HCT116 (cell line): ENCODE measurements at regions not wholly inside any gene's neighbourhood (a gene's known extent, or its start where the extent isn't known, plus 50 kb on each side); places are given as distances from the start of the nearest gene placed in this dataset.

ENCODE experiments used
- ATAC-seq: fragments of 200-7000 bp; cut with Tn5 transposase; 2 replicates; pipeline ENCODE4 v1.9.1; 2020; ENCODE audit warnings: mild to moderate bottlenecking, moderate library complexity
- BruUV-seq: library from RNA; stranded (reverse); fragments of 400-500 nt; replicated peaks from 2 replicates; lab custom pipeline; 2021; lab: Mats Ljungman, UMichigan
- CTCF ChIA-PET: fragments of 300-600 bp; sonication (Branson Sonifier 250); formaldehyde crosslinking; loops from one replicate; lab custom pipeline; 2021; ENCODE audit warnings: antibody characterized with exemption; lab: Charles Lee
- POLR2A ChIA-PET: fragments of 300-600, 350-600 bp; sonication (Branson Sonifier 250); formaldehyde crosslinking; loops from one replicate; lab custom pipeline; 2021; ENCODE audit warnings: antibody characterized with exemption; lab: Charles Lee
- RAD21 ChIA-PET, 2 experiments: fragments of 300-600 bp; sonication (Branson Sonifier 250); formaldehyde crosslinking; loops; one replicate each; lab custom pipeline; 2023; ENCODE audit warnings: low total read pairs in 2 of 2; ENCODE audit not compliant: uncharacterized antibody in 2 of 2, unreplicated experiment in 2 of 2, low non-redundant PET in 1 of 2; lab: Charles Lee
- DNase-seq: peaks from one replicate; pipeline ENCODE4 v3.0.0-alpha.2; 2010; ENCODE audit warnings: low read depth, low spot score
- H2AFZ ChIP-seq: fragments of 200-600 bp; shearing (Covaris generic), sonication (generic); 2 replicates; pipeline ENCODE4 v1.6.1; 2017; ENCODE audit warnings: low read depth, mixed run types, mixed read lengths, antibody characterized with exemption, low read length; ENCODE audit not compliant: poor library complexity, severe bottlenecking
- H3K27ac ChIP-seq: 2 replicates; pipeline ENCODE4 v1.5.1; 2012; ENCODE audit warnings: low read depth, low read length
- H3K27me3 ChIP-seq: fragments of 200-600 bp; sonication (generic); 2 replicates; pipeline ENCODE4 v1.6.1; 2016; ENCODE audit warnings: mixed run types, low read length, mixed read lengths; ENCODE audit not compliant: insufficient read depth
- H3K36me3 ChIP-seq, 2 experiments: fragments of 200-500 bp in 1 of 2; fragments of 200-600 bp in 1 of 2; sonication (Bioruptor generic) in 1 of 2; sonication (generic) in 1 of 2; 2 replicates each; pipeline versions ENCODE4 v1.5.1 to v1.6.1; 2014 to 2016; ENCODE audit warnings: low read length in 2 of 2, inconsistent platforms in 1 of 2, mixed read lengths in 1 of 2, mixed run types in 1 of 2; ENCODE audit not compliant: insufficient read depth in 2 of 2, control insufficient read depth in 1 of 2
- H3K4me1 ChIP-seq, 2 experiments: fragments of 200-600 bp in 1 of 2; sonication (generic) in 1 of 2; 2 replicates each; pipeline versions ENCODE4 v1.5.1 to v1.6.1; 2012 to 2017; ENCODE audit warnings: low read length in 2 of 2, inconsistent platforms in 1 of 2, mild to moderate bottlenecking in 1 of 2, mixed read lengths in 1 of 2, mixed run types in 1 of 2, moderate library complexity in 1 of 2; ENCODE audit not compliant: insufficient read depth in 2 of 2, control insufficient read depth in 1 of 2
- H3K4me2 ChIP-seq: fragments of 200-600 bp; sonication (generic); 2 replicates; pipeline ENCODE4 v1.6.1; 2017; ENCODE audit warnings: mixed run types, low read length, mixed read lengths
- H3K4me3 ChIP-seq, 2 experiments: fragments of 200-600 bp in 1 of 2; sonication (generic) in 1 of 2; replicated peaks in 1 of 2; 2 replicates each; pipeline ENCODE4 v1.5.1; 2011 to 2016; ENCODE audit warnings: low read length in 2 of 2, control low read depth in 1 of 2, low read depth in 1 of 2, mild to moderate bottlenecking in 1 of 2, mixed read lengths in 1 of 2, mixed run types in 1 of 2
- H3K79me2 ChIP-seq: fragments of 200-600 bp; sonication (generic); 2 replicates; pipeline ENCODE4 v1.6.1; 2017; ENCODE audit warnings: mild to moderate bottlenecking, mixed run types, low read length, moderate library complexity, mixed read lengths; ENCODE audit not compliant: insufficient read depth
- H3K9ac ChIP-seq: fragments of 200-600 bp; sonication (generic); 2 replicates; pipeline ENCODE4 v1.6.1; 2016; ENCODE audit warnings: low read length, mixed read lengths
- H3K9me2 ChIP-seq: fragments of 200-600 bp; sonication (generic), shearing (Covaris generic); 2 replicates; pipeline ENCODE4 v1.6.1; 2017; ENCODE audit warnings: mixed run types, mild to moderate bottlenecking, moderate library complexity; ENCODE audit not compliant: insufficient read depth
- H3K9me3 ChIP-seq, 2 experiments: fragments of 200-500 bp in 1 of 2; fragments of 200-600 bp in 1 of 2; sonication (Bioruptor generic) in 1 of 2; sonication (generic) in 1 of 2; 2 replicates each; pipeline ENCODE4 v1.6.1; 2014 to 2017; ENCODE audit warnings: low read length in 2 of 2, mixed read lengths in 2 of 2, inconsistent platforms in 1 of 2, low read depth in 1 of 2, mild to moderate bottlenecking in 1 of 2, mixed run types in 1 of 2, moderate library complexity in 1 of 2; ENCODE audit not compliant: control insufficient read depth in 1 of 2, insufficient read depth in 1 of 2
- H4K20me1 ChIP-seq: fragments of 200-600 bp; sonication (generic), shearing (Covaris generic); 2 replicates; pipeline ENCODE4 v1.6.1; 2017; ENCODE audit warnings: mixed run types, mild to moderate bottlenecking, moderate library complexity; ENCODE audit not compliant: insufficient read depth
- CBX3 ChIP-seq: IDR thresholded peaks from 2 replicates; pipeline ENCODE4 v1.6.1; 2012; ENCODE audit warnings: low read depth
- CEBPB ChIP-seq: IDR thresholded peaks from 2 replicates; pipeline ENCODE4 v1.6.1; 2012; ENCODE audit warnings: low read depth
- EGR1 ChIP-seq: IDR thresholded peaks from 2 replicates; pipeline ENCODE4 v1.6.1; 2012; ENCODE audit warnings: low read depth
- ELF1 ChIP-seq: IDR thresholded peaks from 2 replicates; pipeline ENCODE4 v1.6.1; 2012; ENCODE audit warnings: low read depth, borderline replicate concordance
- EZH2 ChIP-seq: fragments of 200-600 bp; sonication (generic); IDR thresholded peaks from 2 replicates; pipeline ENCODE4 v1.6.1; 2017; ENCODE audit warnings: antibody characterized with exemption, mixed run types
- EZH2phosphoT487 ChIP-seq: fragments of 200-600 bp; IDR thresholded peaks from 2 replicates; pipeline ENCODE4 v1.6.1; 2018; ENCODE audit warnings: antibody characterized with exemption, borderline replicate concordance
- FOSL1 ChIP-seq: IDR thresholded peaks from 2 replicates; pipeline ENCODE4 v1.6.1; 2012; ENCODE audit warnings: low read depth
- POLR2A ChIP-seq: IDR thresholded peaks from 2 replicates; pipeline ENCODE4 v1.7.0; 2011; ENCODE audit warnings: borderline replicate concordance; ENCODE audit not compliant: insufficient read depth, insufficient read length; ENCODE audit errors: extremely low read depth
- POLR2AphosphoS5 ChIP-seq: IDR thresholded peaks from 2 replicates; pipeline ENCODE4 v1.6.1; 2011; ENCODE audit warnings: mild to moderate bottlenecking, low read depth, low read length, moderate library complexity
- RAD21 ChIP-seq: IDR thresholded peaks from 2 replicates; pipeline ENCODE4 v1.6.1; 2012; ENCODE audit warnings: low read depth, mild to moderate bottlenecking
- SP1 ChIP-seq: IDR thresholded peaks from 2 replicates; pipeline ENCODE4 v1.6.1; 2012; ENCODE audit warnings: low read depth
- YY1 ChIP-seq: IDR thresholded peaks from 2 replicates; pipeline ENCODE4 v1.6.1; 2011; ENCODE audit warnings: low read length, low read depth, moderate library complexity, mild to moderate bottlenecking; ENCODE audit not compliant: insufficient replicate concordance; ENCODE audit errors: extremely low read depth
- ZFX ChIP-seq: fragments of 450-650 bp; IDR thresholded peaks from 2 replicates; pipeline ENCODE4 v1.6.1; 2017
- intact Hi-C: fragments of 100-400 bp; cut with micrococcal nuclease; formaldehyde crosslinking; loops from 2 replicates; pipeline ENCODE4 v1.10.0; 2022
- TF ChIP-seq, protein P1 (sequence below): IDR thresholded peaks from 2 replicates; pipeline ENCODE4 v1.6.1; 2012
- TF ChIP-seq, protein P2 (sequence below): IDR thresholded peaks from 2 replicates; pipeline ENCODE4 v1.6.1; 2012; ENCODE audit warnings: low read depth

DNA sequence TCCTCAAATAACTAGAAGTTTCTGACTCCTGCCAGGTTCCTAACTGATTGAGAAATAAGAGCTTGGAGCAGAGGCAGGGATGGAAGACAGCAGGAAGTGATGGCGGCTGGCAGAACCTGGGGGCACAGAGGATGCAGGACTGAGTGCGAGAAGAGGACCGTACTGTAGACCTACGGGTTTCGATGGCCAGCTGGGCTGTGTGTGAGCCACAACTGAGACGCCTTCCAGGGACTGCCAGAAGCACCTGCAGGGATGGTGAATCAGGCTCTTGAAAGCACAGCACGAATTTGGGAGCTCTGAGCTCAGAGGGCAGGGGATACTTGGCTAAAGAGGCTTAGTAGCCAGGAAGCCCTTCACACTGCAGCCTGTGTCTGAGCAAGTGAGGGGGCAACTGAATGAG, 165.6 kb downstream of the ABHD5 start:
- Histone ChIP-seq H4K20me1 (no peaks in the 10 kb centered on the region), H3K4me3 (no peak overlapping the region), H3K79me2 (no peaks in the 10 kb centered on the region), H3K4me2 (no peak overlapping the region), H3K9me3 (no peaks in the 10 kb centered on the region), H3K27ac (no peak overlapping the region), H3K36me3 (no peaks in the 10 kb centered on the region), H3K9me2 (no peaks in the 10 kb centered on the region), H2AFZ (no peak overlapping the region), H3K27me3 (peaks cover 31% of the 10 kb centered on the region; the same call in 1 of the 2 replicates), H3K4me1 (0 out of 4 replicates have a peak, but pooled peaks cover 0 to 2% of the 10 kb centered on the region in 2 experiments), H3K9ac (no peak overlapping the region)
- CTCF ChIA-PET, result interaction anchor here (0.6 to 2.8 kb wide), 18 partner anchors 10 to 346 kb away, joined by 3 to 23 read pairs (median 5); no protein-coding TSS in a partner anchor
- TF ChIP-seq, protein P1, sequence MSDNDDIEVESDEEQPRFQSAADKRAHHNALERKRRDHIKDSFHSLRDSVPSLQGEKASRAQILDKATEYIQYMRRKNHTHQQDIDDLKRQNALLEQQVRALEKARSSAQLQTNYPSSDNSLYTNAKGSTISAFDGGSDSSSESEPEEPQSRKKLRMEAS, result no peak
- TF ChIP-seq YY1, result no peak
- TF ChIP-seq CEBPB, result no peak
- no peak for TF ChIP-seq CBX3
- TF ChIP-seq EZH2phosphoT487, result no peak
- no peak for TF ChIP-seq POLR2AphosphoS5
- TF ChIP-seq, protein P2, sequence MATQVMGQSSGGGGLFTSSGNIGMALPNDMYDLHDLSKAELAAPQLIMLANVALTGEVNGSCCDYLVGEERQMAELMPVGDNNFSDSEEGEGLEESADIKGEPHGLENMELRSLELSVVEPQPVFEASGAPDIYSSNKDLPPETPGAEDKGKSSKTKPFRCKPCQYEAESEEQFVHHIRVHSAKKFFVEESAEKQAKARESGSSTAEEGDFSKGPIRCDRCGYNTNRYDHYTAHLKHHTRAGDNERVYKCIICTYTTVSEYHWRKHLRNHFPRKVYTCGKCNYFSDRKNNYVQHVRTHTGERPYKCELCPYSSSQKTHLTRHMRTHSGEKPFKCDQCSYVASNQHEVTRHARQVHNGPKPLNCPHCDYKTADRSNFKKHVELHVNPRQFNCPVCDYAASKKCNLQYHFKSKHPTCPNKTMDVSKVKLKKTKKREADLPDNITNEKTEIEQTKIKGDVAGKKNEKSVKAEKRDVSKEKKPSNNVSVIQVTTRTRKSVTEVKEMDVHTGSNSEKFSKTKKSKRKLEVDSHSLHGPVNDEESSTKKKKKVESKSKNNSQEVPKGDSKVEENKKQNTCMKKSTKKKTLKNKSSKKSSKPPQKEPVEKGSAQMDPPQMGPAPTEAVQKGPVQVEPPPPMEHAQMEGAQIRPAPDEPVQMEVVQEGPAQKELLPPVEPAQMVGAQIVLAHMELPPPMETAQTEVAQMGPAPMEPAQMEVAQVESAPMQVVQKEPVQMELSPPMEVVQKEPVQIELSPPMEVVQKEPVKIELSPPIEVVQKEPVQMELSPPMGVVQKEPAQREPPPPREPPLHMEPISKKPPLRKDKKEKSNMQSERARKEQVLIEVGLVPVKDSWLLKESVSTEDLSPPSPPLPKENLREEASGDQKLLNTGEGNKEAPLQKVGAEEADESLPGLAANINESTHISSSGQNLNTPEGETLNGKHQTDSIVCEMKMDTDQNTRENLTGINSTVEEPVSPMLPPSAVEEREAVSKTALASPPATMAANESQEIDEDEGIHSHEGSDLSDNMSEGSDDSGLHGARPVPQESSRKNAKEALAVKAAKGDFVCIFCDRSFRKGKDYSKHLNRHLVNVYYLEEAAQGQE, result no peak
- TF ChIP-seq ZFX, result no peak
- TF ChIP-seq RAD21, result no peak
- TF ChIP-seq EGR1, result no peak
- no peak for TF ChIP-seq FOSL1
- TF ChIP-seq ELF1, result no peak
- TF ChIP-seq SP1, result no peak
- TF ChIP-seq EZH2, result no peak
- TF ChIP-seq POLR2A, result no peak
- no TSS peak for BruUV-seq
- DNase-seq (no peak), ATAC-seq (no peak)
- POLR2A ChIA-PET, result interaction anchor here (1.3 to 1.5 kb wide), 2 partner anchors 14 to 218 kb away, joined by 3 to 4 read pairs; no protein-coding TSS in a partner anchor
- RAD21 ChIA-PET, result no interaction called here
- intact Hi-C loops, result no loop called here
